ENCODE measurements at regions not wholly inside any gene's neighbourhood (a gene's known extent, or its start where the extent isn't known, plus 50 kb on each side); places are given as distances from the start of the nearest gene placed in this dataset.

GRCh38 chr4:18071894-18072293 is 50.3 kb upstream of the LCORL start:
- no peak overlapping the region for H3K4me3 ChIP-seq (ENCODE audit: control insufficient read depth, low read depth, low read length)
- no peak for DNase-seq (ENCODE audit: low read depth)
- TF ChIP-seq, protein P1, sequence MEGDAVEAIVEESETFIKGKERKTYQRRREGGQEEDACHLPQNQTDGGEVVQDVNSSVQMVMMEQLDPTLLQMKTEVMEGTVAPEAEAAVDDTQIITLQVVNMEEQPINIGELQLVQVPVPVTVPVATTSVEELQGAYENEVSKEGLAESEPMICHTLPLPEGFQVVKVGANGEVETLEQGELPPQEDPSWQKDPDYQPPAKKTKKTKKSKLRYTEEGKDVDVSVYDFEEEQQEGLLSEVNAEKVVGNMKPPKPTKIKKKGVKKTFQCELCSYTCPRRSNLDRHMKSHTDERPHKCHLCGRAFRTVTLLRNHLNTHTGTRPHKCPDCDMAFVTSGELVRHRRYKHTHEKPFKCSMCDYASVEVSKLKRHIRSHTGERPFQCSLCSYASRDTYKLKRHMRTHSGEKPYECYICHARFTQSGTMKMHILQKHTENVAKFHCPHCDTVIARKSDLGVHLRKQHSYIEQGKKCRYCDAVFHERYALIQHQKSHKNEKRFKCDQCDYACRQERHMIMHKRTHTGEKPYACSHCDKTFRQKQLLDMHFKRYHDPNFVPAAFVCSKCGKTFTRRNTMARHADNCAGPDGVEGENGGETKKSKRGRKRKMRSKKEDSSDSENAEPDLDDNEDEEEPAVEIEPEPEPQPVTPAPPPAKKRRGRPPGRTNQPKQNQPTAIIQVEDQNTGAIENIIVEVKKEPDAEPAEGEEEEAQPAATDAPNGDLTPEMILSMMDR (conservative IDR thresholded peaks at IDR 0.05; ENCODE audit: control insufficient read depth, insufficient read depth, low read depth, low read length): no peak
